ENCODE measurements at regions not wholly inside any gene's neighbourhood (a gene's known extent, or its start where the extent isn't known, plus 50 kb on each side); places are given as distances from the start of the nearest gene placed in this dataset.

GRCh38 chr19:31938675-31939074 lies 406.7 kb upstream of the ZNF507 start:
- no peak for TF ChIP-seq CTCF (IDR thresholded peaks at IDR 0.05; ENCODE audit: low read depth, low read length)
- TF ChIP-seq EZH2phosphoT487 (IDR thresholded peaks at IDR 0.05; ENCODE audit: low read depth): no peak

Data from OCI-LY3 (cell line).